ENCODE measurements at regions not wholly inside any gene's neighbourhood (a gene's known extent, or its start where the extent isn't known, plus 50 kb on each side); places are given as distances from the start of the nearest gene placed in this dataset.

DNA sequence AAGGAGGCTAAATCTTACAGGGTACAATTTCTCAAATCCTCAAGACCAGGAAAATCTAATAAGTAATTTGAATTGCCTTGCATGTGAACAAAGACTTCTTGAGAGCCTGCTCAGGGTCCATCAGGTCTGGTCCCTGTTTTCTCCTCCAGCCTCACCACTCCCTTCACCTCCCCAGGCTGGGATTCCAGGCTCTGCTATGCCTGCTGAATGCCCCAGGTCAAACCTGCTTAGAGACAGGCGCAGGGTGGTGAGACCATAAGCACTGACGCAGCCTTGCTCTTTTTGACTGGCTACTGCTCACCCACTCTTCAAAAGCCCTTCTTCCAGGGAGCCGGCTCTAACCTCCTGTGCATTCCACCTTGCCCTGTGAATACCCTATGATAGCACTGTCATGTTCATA is 356.4 kb upstream of the ACVR2A start (continued):
- TF ChIP-seq, protein P1, sequence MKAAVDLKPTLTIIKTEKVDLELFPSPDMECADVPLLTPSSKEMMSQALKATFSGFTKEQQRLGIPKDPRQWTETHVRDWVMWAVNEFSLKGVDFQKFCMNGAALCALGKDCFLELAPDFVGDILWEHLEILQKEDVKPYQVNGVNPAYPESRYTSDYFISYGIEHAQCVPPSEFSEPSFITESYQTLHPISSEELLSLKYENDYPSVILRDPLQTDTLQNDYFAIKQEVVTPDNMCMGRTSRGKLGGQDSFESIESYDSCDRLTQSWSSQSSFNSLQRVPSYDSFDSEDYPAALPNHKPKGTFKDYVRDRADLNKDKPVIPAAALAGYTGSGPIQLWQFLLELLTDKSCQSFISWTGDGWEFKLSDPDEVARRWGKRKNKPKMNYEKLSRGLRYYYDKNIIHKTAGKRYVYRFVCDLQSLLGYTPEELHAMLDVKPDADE (IDR thresholded peaks at IDR 0.05) = no peak

DNA sequence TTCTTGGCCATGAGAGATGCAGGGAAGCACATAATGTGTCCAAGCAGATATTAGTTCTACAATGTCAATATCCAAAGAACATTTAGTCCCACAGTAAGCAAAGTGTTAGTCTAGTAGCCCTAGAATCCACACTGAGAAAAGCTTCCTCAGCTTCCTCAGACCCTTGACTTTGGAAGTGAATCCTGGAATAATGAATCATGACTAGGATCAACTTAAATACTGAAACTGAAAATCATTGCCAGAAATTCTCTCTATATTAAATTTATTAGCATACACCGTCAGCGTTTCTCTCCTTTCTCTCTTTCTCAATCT is 356.9 kb upstream of the ACVR2A start:
- Histone ChIP-seq H3K27me3 (ENCODE audit: insufficient read depth) (no peaks in the 10 kb centered on the region), H3F3A (replicated peaks; ENCODE audit: low read depth) (no peaks in the 10 kb centered on the region), H3K36me3 (ENCODE audit: insufficient read depth) (no peaks in the 10 kb centered on the region), H3K4me1 (ENCODE audit: insufficient read depth) (peaks cover 49% of the 10 kb centered on the region), H2AFZ (0 out of 2 replicates have a peak overlapping the region, but pooled peaks have one; percentile 13), H4K20me1 (replicated peaks; ENCODE audit: insufficient read depth) (no peaks in the 10 kb centered on the region), H3K9me2 (ENCODE audit: insufficient read depth) (peaks cover 8% of the 10 kb centered on the region; the same call in 1 of the 2 replicates), H3K4me2 (0 out of 2 replicates have a peak overlapping the region, but pooled peaks have one; percentile 19), H3K4me3 (no peak overlapping the region), H3K79me2 (replicated peaks; ENCODE audit: insufficient read depth) (no peaks in the 10 kb centered on the region), H3K27ac (ENCODE audit: low read depth) (no peak overlapping the region)
- ATAC-seq (no peak), DNase-seq (ENCODE audit: low spot score) (no peak)
- Mint-ChIP-seq H3K4me3 (no peak overlapping the region), H3K36me3 (ENCODE audit: low read depth) (no peaks in the 10 kb centered on the region), H3K4me1 (peaks cover 59% of the 10 kb centered on the region), H3K27ac (no peak overlapping the region), H3K9me3 (no peaks in the 10 kb centered on the region), H3K27me3 (ENCODE audit: insufficient read depth, low read depth, poor library complexity) (no peaks in the 10 kb centered on the region)
- TF ChIP-seq CREB1 (CRISPR knock-in tag; IDR thresholded peaks at IDR 0.05; ENCODE audit: low read depth) (no peak), REST (IDR thresholded peaks at IDR 0.05; ENCODE audit: unreplicated experiment) (no peak), POLR2AphosphoS5 (IDR thresholded peaks at IDR 0.05; ENCODE audit: low read depth) (no peak), EZH2phosphoT487 (IDR thresholded peaks at IDR 0.05; ENCODE audit: unreplicated experiment) (no peak), EZH2 (IDR thresholded peaks at IDR 0.05; ENCODE audit: low read depth, unreplicated experiment) (no peak), JUNB (IDR thresholded peaks at IDR 0.05; ENCODE audit: unreplicated experiment) (no peak), ZNF114 (CRISPR knock-in tag; IDR thresholded peaks at IDR 0.05) (no peak), ZNF331 (CRISPR knock-in tag; IDR thresholded peaks at IDR 0.05; ENCODE audit: low read depth) (no peak), NANOG (IDR thresholded peaks at IDR 0.05; ENCODE audit: borderline replicate concordance) (no peak), STAT1 (IDR thresholded peaks at IDR 0.05; ENCODE audit: unreplicated experiment) (no peak)
- TF ChIP-seq, protein P1 (IDR thresholded peaks at IDR 0.05) = no peak
- TF ChIP-seq, protein P2, sequence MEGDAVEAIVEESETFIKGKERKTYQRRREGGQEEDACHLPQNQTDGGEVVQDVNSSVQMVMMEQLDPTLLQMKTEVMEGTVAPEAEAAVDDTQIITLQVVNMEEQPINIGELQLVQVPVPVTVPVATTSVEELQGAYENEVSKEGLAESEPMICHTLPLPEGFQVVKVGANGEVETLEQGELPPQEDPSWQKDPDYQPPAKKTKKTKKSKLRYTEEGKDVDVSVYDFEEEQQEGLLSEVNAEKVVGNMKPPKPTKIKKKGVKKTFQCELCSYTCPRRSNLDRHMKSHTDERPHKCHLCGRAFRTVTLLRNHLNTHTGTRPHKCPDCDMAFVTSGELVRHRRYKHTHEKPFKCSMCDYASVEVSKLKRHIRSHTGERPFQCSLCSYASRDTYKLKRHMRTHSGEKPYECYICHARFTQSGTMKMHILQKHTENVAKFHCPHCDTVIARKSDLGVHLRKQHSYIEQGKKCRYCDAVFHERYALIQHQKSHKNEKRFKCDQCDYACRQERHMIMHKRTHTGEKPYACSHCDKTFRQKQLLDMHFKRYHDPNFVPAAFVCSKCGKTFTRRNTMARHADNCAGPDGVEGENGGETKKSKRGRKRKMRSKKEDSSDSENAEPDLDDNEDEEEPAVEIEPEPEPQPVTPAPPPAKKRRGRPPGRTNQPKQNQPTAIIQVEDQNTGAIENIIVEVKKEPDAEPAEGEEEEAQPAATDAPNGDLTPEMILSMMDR (conservative IDR thresholded peaks at IDR 0.05; ENCODE audit: low read depth in 2 of 2) = no peak

All from GM23338 (cell line).